ENCODE measurements at regions not wholly inside any gene's neighbourhood (a gene's known extent, or its start where the extent isn't known, plus 50 kb on each side); places are given as distances from the start of the nearest gene placed in this dataset.
"Not testable (repeated sequence)": the region's sequence is repeated elsewhere in the genome, so short reads cannot be mapped to it uniquely, and the experiment has no call there.

- DNase-seq: no peak
These were observed 92.8 kb downstream of the TMEM130 start for GRCh38 chr7:98777051-98777450.

- no peak for DNase-seq
These were observed 91.4 kb downstream of the TMEM130 start for GRCh38 chr7:98778421-98778820.

- DNase-seq: no peak
These were observed 89.8 kb downstream of the TMEM130 start for GRCh38 chr7:98779800-98780587.

GRCh38 chr7:98784216-98784785 lies 85.5 kb downstream of the TMEM130 start:
- no peak for DNase-seq

- DNase-seq: no peak
These were observed 83.8 kb downstream of the TMEM130 start for GRCh38 chr7:98785929-98786571.

GRCh38 chr7:98788966-98789365 lies 80.8 kb downstream of the TMEM130 start:
- peak in 2 of 14 donors; percentile 4 to 6 for DNase-seq

GRCh38 chr7:98794453-98794852 lies 75.4 kb downstream of the TMEM130 start:
- DNase-seq: not testable (repeated sequence)

- DNase-seq: no peak
These were observed 73.9 kb downstream of the TMEM130 start for GRCh38 chr7:98795741-98796493.

All from C1 segment of cervical spinal cord (tissue), 14 donors.